ENCODE measurements at regions not wholly inside any gene's neighbourhood (a gene's known extent, or its start where the extent isn't known, plus 50 kb on each side); places are given as distances from the start of the nearest gene placed in this dataset.

DNA sequence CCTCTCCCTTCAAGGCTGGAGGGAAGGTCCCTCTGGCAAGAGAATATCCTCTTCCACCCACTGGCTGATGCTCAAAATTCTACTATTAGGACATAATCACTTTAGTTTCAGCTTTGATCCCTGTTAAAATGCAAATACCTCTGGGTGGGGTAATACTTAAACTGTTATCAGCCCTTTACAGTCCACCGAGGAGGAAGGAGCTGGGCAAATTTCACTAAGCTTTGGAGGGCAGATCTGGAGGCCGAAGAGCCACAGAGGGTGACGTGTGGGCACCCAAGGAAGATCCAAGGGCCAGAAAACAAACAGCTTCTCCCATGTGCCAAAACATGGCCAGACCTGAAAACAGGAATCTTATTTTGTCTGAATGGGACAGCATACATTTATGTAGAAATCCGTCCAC lies 74.6 kb upstream of the BCL11A start:
- TF ChIP-seq POLR2A (IDR thresholded peaks at IDR 0.05; ENCODE audit: low read length), result no peak
- no peak for TF ChIP-seq GATA1 (IDR thresholded peaks at IDR 0.05; ENCODE audit: low read depth, low read length)

Measured in erythroblast (primary cell).